ENCODE measurements at regions not wholly inside any gene's neighbourhood (a gene's known extent, or its start where the extent isn't known, plus 50 kb on each side); places are given as distances from the start of the nearest gene placed in this dataset.

- DNase-seq, result no peak
- Mint-ChIP-seq H3K27me3 (ENCODE audit: insufficient read depth) (no peaks in the 10 kb centered on the region; the same call in 1 of the 2 replicates), H3K9me3 (peaks cover 10% of the 10 kb centered on the region; the same call in 1 of the 2 replicates), H3K36me3 (ENCODE audit: low read depth) (no peaks in the 10 kb centered on the region), H3K27ac (no peak overlapping the region), H3K4me3 (no peak overlapping the region), H3K4me1 (ENCODE audit: low read depth) (no peaks in the 10 kb centered on the region)
- TF ChIP-seq CTCF (IDR thresholded peaks at IDR 0.05), result no peak
Measured at GRCh38 chr4:167606551-167606950, 372.3 kb upstream of the SPOCK3 start.

GRCh38 chr4:167613381-167613780 lies 379.1 kb upstream of the SPOCK3 start:
- H3K4me3 Mint-ChIP-seq, result no peak overlapping the region
- no peaks in the 10 kb centered on the region for H3K4me1 Mint-ChIP-seq (ENCODE audit: low read depth)
- TF ChIP-seq CTCF (IDR thresholded peaks at IDR 0.05), result no peak
- peaks cover 4% of the 10 kb centered on the region; the same call in 1 of the 2 replicates for H3K9me3 Mint-ChIP-seq
- no peak overlapping the region for H3K27ac Mint-ChIP-seq
- no peaks in the 10 kb centered on the region for H3K36me3 Mint-ChIP-seq (ENCODE audit: low read depth)
- no peak for DNase-seq
- H3K27me3 Mint-ChIP-seq (ENCODE audit: insufficient read depth), result no peaks in the 10 kb centered on the region; the same call in 1 of the 2 replicates

- DNase-seq, result no peak
- Mint-ChIP-seq H3K27me3 (ENCODE audit: insufficient read depth) (no peaks in the 10 kb centered on the region), H3K4me3 (no peak overlapping the region), H3K36me3 (ENCODE audit: low read depth) (no peaks in the 10 kb centered on the region), H3K9me3 (no peaks in the 10 kb centered on the region; the same call in 1 of the 2 replicates), H3K27ac (no peak overlapping the region), H3K4me1 (ENCODE audit: low read depth) (no peaks in the 10 kb centered on the region)
- TF ChIP-seq CTCF (IDR thresholded peaks at IDR 0.05), result no peak
Measured at GRCh38 chr4:167614866-167615265, 380.6 kb upstream of the SPOCK3 start.

GRCh38 chr4:167616476-167616875 lies 382.2 kb upstream of the SPOCK3 start:
- Mint-ChIP-seq H3K9me3 (no peaks in the 10 kb centered on the region), H3K27ac (no peak overlapping the region), H3K36me3 (ENCODE audit: low read depth) (no peaks in the 10 kb centered on the region), H3K4me1 (ENCODE audit: low read depth) (no peaks in the 10 kb centered on the region), H3K27me3 (ENCODE audit: insufficient read depth) (no peaks in the 10 kb centered on the region), H3K4me3 (no peak overlapping the region)
- DNase-seq, result no peak
- TF ChIP-seq CTCF (IDR thresholded peaks at IDR 0.05), result no peak

GRCh38 chr4:167622481-167623240 lies 388.4 kb upstream of the SPOCK3 start:
- H3K4me3 Mint-ChIP-seq, result peak overlapping the region; percentile 24
- H3K9me3 Mint-ChIP-seq, result no peaks in the 10 kb centered on the region
- no peak overlapping the region for H3K27ac Mint-ChIP-seq
- H3K4me1 Mint-ChIP-seq (ENCODE audit: low read depth), result peaks cover 7% of the 10 kb centered on the region
- H3K27me3 Mint-ChIP-seq (ENCODE audit: insufficient read depth), result no peaks in the 10 kb centered on the region
- no peaks in the 10 kb centered on the region for H3K36me3 Mint-ChIP-seq (ENCODE audit: low read depth)
- TF ChIP-seq CTCF (IDR thresholded peaks at IDR 0.05), result peak; percentile 87
- DNase-seq, result peak; percentile 19

Measured in HFFc6 (cell line).